Right lobe of liver (tissue), 4 donors: ENCODE measurements at regions not wholly inside any gene's neighbourhood (a gene's known extent, or its start where the extent isn't known, plus 50 kb on each side); places are given as distances from the start of the nearest gene placed in this dataset.

ENCODE experiments used
- CTCF ChIP-seq, 4 donors: fragments of 200-600 bp in 3 of 4; fragments of 450-650 bp in 1 of 4; IDR thresholded peaks; one replicate each; pipeline versions ENCODE4 v1.5.1 to v1.8.0; 2016 to 2022; ENCODE audit warnings: antibody characterized with exemption in 4 of 4, mild to moderate bottlenecking in 2 of 4
- POLR2A ChIP-seq: fragments of 450-650 bp; IDR thresholded peaks from one replicate; pipeline ENCODE4 v1.6.1; 2017; ENCODE audit warnings: antibody characterized with exemption, mild to moderate bottlenecking
- donor health status: DM: no; HTN: no; CAD: no.
- donor health status: DM: no; HTN: no; CAD: no.
- donor health status: DM: no; HTN: yes; CAD: no.

GRCh38 chr5:29040404-29040803 lies 2002.0 kb upstream of the CDH9 start:
- TF ChIP-seq CTCF (IDR thresholded peaks at IDR 0.05) (no peak), POLR2A (no peak)
